Parathyroid adenoma (tissue), 2 donors: ENCODE measurements at regions not wholly inside any gene's neighbourhood (a gene's known extent, or its start where the extent isn't known, plus 50 kb on each side); places are given as distances from the start of the nearest gene placed in this dataset.

Experiments used
- H2AFZ ChIP-seq: fragments of 300-600 bp; sonication (generic); one replicate; pipeline ENCODE4 v1.7.0; 2017; ENCODE audit warnings: antibody characterized with exemption, mild to moderate bottlenecking
- H3K27ac ChIP-seq: fragments of 300-600 bp; sonication (generic); one replicate; pipeline ENCODE4 v1.7.0; 2017
- H3K27me3 ChIP-seq: fragments of 300-600 bp; sonication (generic); one replicate; pipeline ENCODE4 v1.7.0; 2017; ENCODE audit warnings: low read length; ENCODE audit not compliant: control insufficient read depth, insufficient read depth
- H3K36me3 ChIP-seq: fragments of 300-600 bp; sonication (generic); one replicate; pipeline ENCODE4 v1.7.0; 2017; ENCODE audit warnings: low read length; ENCODE audit not compliant: control insufficient read depth, insufficient read depth
- H3K4me1 ChIP-seq: fragments of 300-600 bp; sonication (generic); one replicate; pipeline ENCODE4 v1.7.0; 2017; ENCODE audit warnings: control low read depth
- H3K4me2 ChIP-seq: fragments of 300-600 bp; sonication (generic); one replicate; pipeline ENCODE4 v1.7.0; 2017; ENCODE audit warnings: low read length
- H3K4me3 ChIP-seq: fragments of 300-600 bp; sonication (generic); one replicate; pipeline ENCODE4 v1.7.0; 2017; ENCODE audit warnings: low read depth, low read length
- H3K79me2 ChIP-seq: fragments of 300-600 bp; sonication (generic); one replicate; pipeline ENCODE4 v1.7.0; 2017; ENCODE audit warnings: control low read depth
- H3K9ac ChIP-seq: fragments of 300-600 bp; sonication (generic); one replicate; pipeline ENCODE4 v1.7.0; 2017; ENCODE audit warnings: mild to moderate bottlenecking
- H3K9me3 ChIP-seq: fragments of 300-600 bp; sonication (generic); one replicate; pipeline ENCODE4 v1.7.0; 2017; ENCODE audit warnings: low read length; ENCODE audit not compliant: control insufficient read depth
- CTCF ChIP-seq: fragments of 300-600 bp; sonication (generic); IDR thresholded peaks from one replicate; pipeline ENCODE4 v1.7.0; 2017; ENCODE audit warnings: antibody characterized with exemption, mild to moderate bottlenecking
- donor health status: primary hyperparathyroidism.

GRCh38 chr16:75947626-75948239 is 221.4 kb upstream of the CPHXL start:
- H3K27ac ChIP-seq, result no peak overlapping the region
- H3K79me2 ChIP-seq, result no peaks in the 10 kb centered on the region
- no peak overlapping the region for H3K4me2 ChIP-seq
- H3K4me1 ChIP-seq, result no peaks in the 10 kb centered on the region
- no peak overlapping the region for H2AFZ ChIP-seq
- H3K27me3 ChIP-seq, result no peaks in the 10 kb centered on the region
- H3K4me3 ChIP-seq, result no peak overlapping the region
- TF ChIP-seq CTCF, result no peak
- no peaks in the 10 kb centered on the region for H3K36me3 ChIP-seq
- no peaks in the 10 kb centered on the region for H3K9me3 ChIP-seq
- H3K9ac ChIP-seq, result no peak overlapping the region

GRCh38 chr16:75948441-75948840 is 222.2 kb upstream of the CPHXL start:
- no peaks in the 10 kb centered on the region for H3K4me1 ChIP-seq
- H2AFZ ChIP-seq, result no peak overlapping the region
- H3K9ac ChIP-seq, result no peak overlapping the region
- H3K4me2 ChIP-seq, result no peak overlapping the region
- H3K4me3 ChIP-seq, result no peak overlapping the region
- H3K36me3 ChIP-seq, result no peaks in the 10 kb centered on the region
- H3K27me3 ChIP-seq, result no peaks in the 10 kb centered on the region
- no peak for TF ChIP-seq CTCF
- H3K9me3 ChIP-seq, result no peaks in the 10 kb centered on the region
- no peaks in the 10 kb centered on the region for H3K79me2 ChIP-seq
- H3K27ac ChIP-seq, result no peak overlapping the region

- H3K4me2 ChIP-seq, result no peak overlapping the region
- H3K4me1 ChIP-seq, result no peaks in the 10 kb centered on the region
- H3K27ac ChIP-seq, result no peak overlapping the region
- no peak overlapping the region for H3K9ac ChIP-seq
- H3K36me3 ChIP-seq, result no peaks in the 10 kb centered on the region
- H3K9me3 ChIP-seq, result no peaks in the 10 kb centered on the region
- no peak overlapping the region for H3K4me3 ChIP-seq
- no peak for TF ChIP-seq CTCF
- no peak overlapping the region for H2AFZ ChIP-seq
- no peaks in the 10 kb centered on the region for H3K79me2 ChIP-seq
- no peaks in the 10 kb centered on the region for H3K27me3 ChIP-seq
These were observed 222.6 kb upstream of the CPHXL start for GRCh38 chr16:75948886-75949285.

GRCh38 chr16:75952124-75952523 is 225.8 kb upstream of the CPHXL start:
- Histone ChIP-seq H3K4me2 (no peak overlapping the region), H3K36me3 (no peaks in the 10 kb centered on the region), H2AFZ (no peak overlapping the region), H3K4me3 (no peak overlapping the region), H3K27ac (no peak overlapping the region), H3K9ac (no peak overlapping the region), H3K79me2 (no peaks in the 10 kb centered on the region), H3K4me1 (no peaks in the 10 kb centered on the region), H3K9me3 (no peaks in the 10 kb centered on the region), H3K27me3 (no peaks in the 10 kb centered on the region)
- no peak for TF ChIP-seq CTCF

- no peak overlapping the region for H3K4me2 ChIP-seq
- no peak for TF ChIP-seq CTCF
- H3K4me1 ChIP-seq, result no peaks in the 10 kb centered on the region
- no peak overlapping the region for H3K9ac ChIP-seq
- no peaks in the 10 kb centered on the region for H3K9me3 ChIP-seq
- H3K27me3 ChIP-seq, result no peaks in the 10 kb centered on the region
- H3K79me2 ChIP-seq, result no peaks in the 10 kb centered on the region
- H3K4me3 ChIP-seq, result no peak overlapping the region
- H3K27ac ChIP-seq, result no peak overlapping the region
- no peak overlapping the region for H2AFZ ChIP-seq
- no peaks in the 10 kb centered on the region for H3K36me3 ChIP-seq
These were observed 231.6 kb upstream of the CPHXL start for GRCh38 chr16:75957870-75958269.
